H9 (cell line): ENCODE measurements at regions not wholly inside any gene's neighbourhood (a gene's known extent, or its start where the extent isn't known, plus 50 kb on each side); places are given as distances from the start of the nearest gene placed in this dataset.
A peak's percentile ranks its signal among the peaks of the same experiment; 100 is the strongest.

ENCODE experiments used
- DNase-seq: peaks from one replicate; pipeline ENCODE4 v3.0.0-alpha.2; 2017
- H2AFZ ChIP-seq: one replicate; pipeline ENCODE4 v1.6.1; 2013; ENCODE audit warnings: mild to moderate bottlenecking, low read length, control low read depth, moderate library complexity
- H2AK5ac ChIP-seq: 2 replicates; pipeline ENCODE4 v1.6.1; 2013; ENCODE audit warnings: low read length, control low read depth, mixed read lengths; ENCODE audit not compliant: insufficient read length
- H2BK120ac ChIP-seq: one replicate; pipeline ENCODE4 v1.6.1; 2013; ENCODE audit warnings: low read depth, mild to moderate bottlenecking, low read length, control low read depth, inconsistent platforms; ENCODE audit not compliant: poor library complexity, severe bottlenecking
- H2BK12ac ChIP-seq: 2 replicates; pipeline ENCODE4 v1.6.1; 2013; ENCODE audit warnings: low read length, control low read depth, mixed read lengths, low read depth; ENCODE audit not compliant: insufficient read length
- H2BK15ac ChIP-seq: 2 replicates; pipeline ENCODE4 v1.6.1; 2013; ENCODE audit warnings: low read depth, low read length, control low read depth
- H2BK20ac ChIP-seq: one replicate; pipeline ENCODE4 v1.6.1; 2013; ENCODE audit warnings: low read depth, mild to moderate bottlenecking, low read length, control low read depth, inconsistent platforms; ENCODE audit not compliant: poor library complexity, severe bottlenecking
- H2BK5ac ChIP-seq: 2 replicates; pipeline ENCODE4 v1.6.1; 2013; ENCODE audit warnings: low read length, control low read depth, mixed read lengths; ENCODE audit not compliant: insufficient read length
- H3K14ac ChIP-seq: 2 replicates; pipeline ENCODE4 v1.6.1; 2013; ENCODE audit warnings: low read length, control low read depth; ENCODE audit not compliant: insufficient read depth
- H3K18ac ChIP-seq: 2 replicates; pipeline ENCODE4 v1.6.1; 2013; ENCODE audit warnings: low read depth, mild to moderate bottlenecking, mixed read lengths, low read length, control low read depth; ENCODE audit not compliant: insufficient read length
- H3K23ac ChIP-seq: 2 replicates; pipeline ENCODE4 v1.6.1; 2013; ENCODE audit warnings: low read length, control low read depth, mixed read lengths, low read depth; ENCODE audit not compliant: insufficient read length
- H3K23me2 ChIP-seq: 2 replicates; pipeline ENCODE4 v1.6.1; 2013; ENCODE audit warnings: low read depth, mild to moderate bottlenecking, mixed read lengths, low read length, control low read depth; ENCODE audit not compliant: insufficient read length, poor library complexity, severe bottlenecking
- H3K27ac ChIP-seq: 2 replicates; pipeline ENCODE4 v1.5.1; 2013; ENCODE audit warnings: low read length, control low read depth, mixed read lengths, low read depth; ENCODE audit not compliant: insufficient read length
- H3K27me3 ChIP-seq: 2 replicates; pipeline ENCODE4 v1.6.1; 2013; ENCODE audit warnings: low read length, control low read depth, inconsistent platforms; ENCODE audit not compliant: insufficient read depth
- H3K4ac ChIP-seq: 2 replicates; pipeline ENCODE4 v1.6.1; 2013; ENCODE audit warnings: low read depth, mild to moderate bottlenecking, control low read depth, inconsistent platforms, low read length, moderate library complexity
- H3K4me1 ChIP-seq: 2 replicates; pipeline ENCODE4 v1.6.1; 2013; ENCODE audit warnings: low read length, control low read depth, inconsistent platforms; ENCODE audit not compliant: insufficient read depth
- H3K4me2 ChIP-seq: 2 replicates; pipeline ENCODE4 v1.6.1; 2013; ENCODE audit warnings: low read length, control low read depth, mixed read lengths; ENCODE audit not compliant: insufficient read length, insufficient read depth
- H3K56ac ChIP-seq: 2 replicates; pipeline ENCODE4 v1.6.1; 2013; ENCODE audit warnings: low read depth, mild to moderate bottlenecking, mixed read lengths, low read length, control low read depth; ENCODE audit not compliant: insufficient read length
- H3K79me1 ChIP-seq: 2 replicates; pipeline ENCODE4 v1.6.1; 2013; ENCODE audit warnings: low read depth, mild to moderate bottlenecking, moderate library complexity, low read length, control low read depth, inconsistent platforms; ENCODE audit not compliant: insufficient read depth, poor library complexity, severe bottlenecking
- H3K79me2 ChIP-seq: 2 replicates; pipeline ENCODE4 v1.6.1; 2013; ENCODE audit warnings: low read length, control low read depth, inconsistent platforms; ENCODE audit not compliant: insufficient read depth
- H3K9ac ChIP-seq: 2 replicates; pipeline ENCODE4 v1.6.1; 2013; ENCODE audit warnings: low read length, control low read depth, mixed read lengths; ENCODE audit not compliant: insufficient read length; ENCODE audit errors: extremely low read depth
- H3K9me3 ChIP-seq: one replicate; pipeline ENCODE4 v1.6.1; 2013; ENCODE audit warnings: low read depth, low read length, inconsistent platforms; ENCODE audit not compliant: control insufficient read depth
- H3T11ph ChIP-seq: one replicate; pipeline ENCODE4 v1.6.1; 2013; ENCODE audit warnings: mild to moderate bottlenecking, low read length, control low read depth, inconsistent platforms
- H4K20me1 ChIP-seq: one replicate; pipeline ENCODE4 v1.6.1; 2013; ENCODE audit not compliant: control insufficient read depth, insufficient read length, insufficient read depth
- H4K5ac ChIP-seq: 2 replicates; pipeline ENCODE4 v1.6.1; 2013; ENCODE audit warnings: low read depth, mild to moderate bottlenecking, mixed read lengths, low read length, control low read depth; ENCODE audit not compliant: insufficient read length
- H4K8ac ChIP-seq: replicated peaks from 2 replicates; pipeline ENCODE4 v1.6.1; 2013; ENCODE audit warnings: low read length, control low read depth, mixed read lengths, low read depth; ENCODE audit not compliant: insufficient read length
- H4K91ac ChIP-seq: 2 replicates; pipeline ENCODE4 v1.6.1; 2013; ENCODE audit warnings: low read depth, mild to moderate bottlenecking, moderate library complexity, mixed read lengths, low read length, control low read depth; ENCODE audit not compliant: insufficient read length
- H3K27ac Mint-ChIP-seq, 3 experiments: 2 replicates in 2 of 3; 3 replicates in 1 of 3; pipeline ENCODE4 v1.8.0; 2020 to 2021; ENCODE audit warnings: mixed read lengths in 3 of 3, mild to moderate bottlenecking in 1 of 3, moderate library complexity in 1 of 3
- H3K27me3 Mint-ChIP-seq: 2 replicates; pipeline ENCODE4 v1.8.0; 2021; ENCODE audit warnings: low read depth, mild to moderate bottlenecking, moderate library complexity, mixed read lengths
- H3K36me3 Mint-ChIP-seq, 3 experiments: 2 replicates in 2 of 3; 3 replicates in 1 of 3; pipeline ENCODE4 v1.8.0; 2020 to 2021; ENCODE audit warnings: low read depth in 3 of 3, mixed read lengths in 3 of 3; ENCODE audit not compliant: insufficient read depth in 1 of 3
- H3K4me1 Mint-ChIP-seq, 2 experiments: 2 replicates each; pipeline ENCODE4 v1.8.0; 2020; ENCODE audit warnings: mixed read lengths in 2 of 2
- H3K4me3 Mint-ChIP-seq, 2 experiments: 2 replicates in 1 of 2; 3 replicates in 1 of 2; pipeline ENCODE4 v1.8.0; 2020 to 2021; ENCODE audit warnings: mild to moderate bottlenecking in 2 of 2, mixed read lengths in 2 of 2, moderate library complexity in 1 of 2
- H3K9me3 Mint-ChIP-seq, 2 experiments: 2 replicates in 1 of 2; 3 replicates in 1 of 2; pipeline ENCODE4 v1.8.0; 2020; ENCODE audit warnings: mild to moderate bottlenecking in 2 of 2, mixed read lengths in 2 of 2, moderate library complexity in 1 of 2
- CTCF ChIP-seq: fragments of 200-600 bp; sonication (generic); conservative IDR thresholded peaks from 3 replicates; pipeline ENCODE4 v1.8.0; 2021; ENCODE audit warnings: antibody characterized with exemption, mild to moderate bottlenecking
- WGBS: extraction: QIAGEN DNeasy Blood & Tissue Kit; methylation state at CpG from one replicate; pipeline ENCODE4 v1.1.7; 2013; ENCODE audit warnings: missing lambda C conversion rate, low lambda C conversion rate, mixed read lengths; ENCODE audit not compliant: insufficient read length; ENCODE audit errors: extremely low coverage; 5-methylcytosine and 5-hydroxymethylcytosine counted together

DNA sequence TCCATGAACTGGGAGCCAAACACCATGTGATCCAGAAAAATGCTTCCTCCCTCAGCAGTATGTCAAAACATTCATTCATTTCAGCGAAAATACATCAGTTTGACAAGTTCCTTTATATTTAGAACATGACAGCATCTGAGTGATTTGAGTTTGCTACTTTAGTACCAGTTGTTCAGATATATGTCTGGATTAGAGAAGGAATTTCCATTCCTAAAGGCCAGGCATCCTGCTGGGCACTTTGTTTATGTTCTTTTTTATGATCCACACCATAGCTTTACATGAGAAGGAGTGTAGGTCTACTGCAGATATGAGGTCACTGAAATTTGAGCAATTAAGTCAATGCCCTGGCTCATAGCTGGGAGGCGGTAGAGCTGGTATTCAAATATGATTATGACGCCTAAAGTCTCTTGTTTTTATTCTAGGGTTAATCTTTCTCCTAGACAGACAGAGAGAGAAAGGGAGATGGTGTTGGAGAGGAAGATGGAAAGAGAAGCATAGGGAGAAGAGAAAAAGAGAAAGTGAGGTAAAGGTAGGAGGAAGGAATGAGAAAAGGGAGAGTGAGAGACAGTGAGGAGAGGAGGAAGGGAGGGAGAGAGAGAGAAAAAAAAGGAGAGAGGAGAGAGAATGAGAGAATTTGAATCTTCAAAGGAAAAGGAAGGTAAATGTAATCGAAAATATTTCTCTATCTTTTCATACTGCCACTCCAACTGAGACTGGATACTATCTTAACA lies 839.5 kb upstream of the FANCL start:
- Mint-ChIP-seq H3K4me1 (peaks cover 12 to 20% of the 10 kb centered on the region in 2 experiments), H3K36me3 (no peaks in the 10 kb centered on the region)
- no peak overlapping the region for H3K27ac ChIP-seq

More for the DNA sequence above, 839.5 kb upstream of the FANCL start:
- Histone ChIP-seq H3T11ph (no peak overlapping the region), H2AFZ (no peak overlapping the region), H2BK5ac (no peak overlapping the region), H4K91ac (no peak overlapping the region), H3K4me1 (no peaks in the 10 kb centered on the region), H3K27me3 (no peaks in the 10 kb centered on the region), H3K14ac (no peak overlapping the region), H3K18ac (no peak overlapping the region), H3K23ac (no peak overlapping the region), H2AK5ac (no peak overlapping the region), H4K5ac (no peak overlapping the region), H4K8ac (no peak overlapping the region), H2BK20ac (no peak overlapping the region), H2BK12ac (no peak overlapping the region), H2BK15ac (no peak overlapping the region), H3K56ac (no peak overlapping the region), H3K79me2 (no peaks in the 10 kb centered on the region), H3K79me1 (no peaks in the 10 kb centered on the region), H4K20me1 (no peaks in the 10 kb centered on the region), H3K4me2 (no peak overlapping the region), H2BK120ac (no peak overlapping the region), H3K4ac (no peak overlapping the region), H3K23me2 (no peaks in the 10 kb centered on the region), H3K9me3 (no peaks in the 10 kb centered on the region), H3K9ac (no peak overlapping the region)
- Mint-ChIP-seq H3K4me3 (no peak overlapping the region), H3K9me3 (no peaks in the 10 kb centered on the region), H3K27ac (peak overlapping the region in 1 of 3 experiments; percentile 10; a peak in 1 of 7 replicates), H3K27me3 (no peaks in the 10 kb centered on the region)
- no CpG with 5 or more reads among the region's 4 CpGs for WGBS
- no peak for TF ChIP-seq CTCF
- no peak for DNase-seq
